H1 (cell line): ENCODE measurements at regions not wholly inside any gene's neighbourhood (a gene's known extent, or its start where the extent isn't known, plus 50 kb on each side); places are given as distances from the start of the nearest gene placed in this dataset.

Experiments
- CTCF ChIA-PET: fragments of 300-600 bp; sonication (Branson Sonifier 250); formaldehyde crosslinking; loops from one replicate; lab custom pipeline; 2021; ENCODE audit not compliant: partially characterized antibody; lab: Charles Lee
- POLR2A ChIA-PET: fragments of 300-600 bp; sonication (Branson Sonifier 250); formaldehyde crosslinking; loops from one replicate; lab custom pipeline; 2021; ENCODE audit warnings: inconsistent platforms; ENCODE audit not compliant: partially characterized antibody; lab: Charles Lee
- DNase-seq, 2 experiments: peaks; one replicate each; pipeline versions ENCODE4 v3.0.0 to v3.0.0-alpha.2; 2010 to 2022; ENCODE audit warnings: low spot score in 2 of 2, low read depth in 1 of 2, mixed read lengths in 1 of 2
- FAIRE-seq: peaks from 2 replicates; lab custom pipeline; 2011; peaks lifted over from hg19 to GRCh38; lab: Jason Lieb, UNC
- H2AFZ ChIP-seq: 2 replicates; pipeline ENCODE4 v1.8.1; 2012; ENCODE audit warnings: low read length, inconsistent platforms
- H2AK5ac ChIP-seq: 2 replicates; pipeline ENCODE4 v1.6.1; 2013; ENCODE audit warnings: low read depth, low read length
- H2BK120ac ChIP-seq: replicated peaks from 2 replicates; pipeline ENCODE3; 2013; ENCODE audit warnings: low read depth, low read length, inconsistent platforms
- H2BK12ac ChIP-seq: 2 replicates; pipeline ENCODE4 v1.6.1; 2013; ENCODE audit warnings: low read depth, low read length
- H2BK15ac ChIP-seq: 2 replicates; pipeline ENCODE4 v1.6.1; 2013; ENCODE audit warnings: low read length
- H2BK20ac ChIP-seq: 2 replicates; pipeline ENCODE4 v1.6.1; 2013; ENCODE audit warnings: low read length
- H2BK5ac ChIP-seq: 2 replicates; pipeline ENCODE4 v1.6.1; 2013; ENCODE audit warnings: low read depth, low read length
- H3K14ac ChIP-seq: 2 replicates; pipeline ENCODE4 v1.6.1; 2013; ENCODE audit warnings: inconsistent platforms; ENCODE audit not compliant: insufficient read length
- H3K18ac ChIP-seq: 2 replicates; pipeline ENCODE4 v1.6.1; 2013; ENCODE audit warnings: low read length; ENCODE audit errors: extremely low read depth
- H3K23ac ChIP-seq: 2 replicates; pipeline ENCODE4 v1.6.1; 2013; ENCODE audit warnings: inconsistent platforms; ENCODE audit not compliant: insufficient read length
- H3K23me2 ChIP-seq: 2 replicates; pipeline ENCODE4 v1.6.1; 2013; ENCODE audit warnings: low read depth, low read length
- H3K27ac ChIP-seq: 2 replicates; pipeline ENCODE4 v1.6.1; 2011; ENCODE audit warnings: low read depth, low read length, inconsistent platforms
- H3K27me3 ChIP-seq, 4 experiments: replicated peaks in 1 of 4; 1 replicate in 1 of 4; 2 replicates in 3 of 4; pipeline versions ENCODE4 v1.6.1 to v1.8.1; 2011 to 2013; ENCODE audit warnings: low read length in 3 of 4, mild to moderate bottlenecking in 3 of 4, inconsistent platforms in 2 of 4, mixed read lengths in 2 of 4, moderate library complexity in 1 of 4; ENCODE audit not compliant: control insufficient read depth in 3 of 4, insufficient read depth in 3 of 4; ENCODE audit errors: extremely low read depth in 1 of 4
- H3K36me3 ChIP-seq, 4 experiments: 2 replicates each; pipeline versions ENCODE4 v1.6.1 to v1.8.1; 2011 to 2013; ENCODE audit warnings: mild to moderate bottlenecking in 4 of 4, low read length in 3 of 4, moderate library complexity in 2 of 4, control low read depth in 1 of 4, inconsistent platforms in 1 of 4; ENCODE audit not compliant: insufficient read depth in 4 of 4, control insufficient read depth in 2 of 4
- H3K4ac ChIP-seq: replicated peaks from 2 replicates; pipeline ENCODE3; 2013; ENCODE audit warnings: low read length, low read depth, mixed read lengths, inconsistent platforms; ENCODE audit not compliant: insufficient read length
- H3K4me1 ChIP-seq, 4 experiments: replicated peaks in 1 of 4; 1 replicate in 1 of 4; 2 replicates in 3 of 4; pipeline versions ENCODE4 v1.6.1 to v1.8.1; 2011 to 2013; ENCODE audit warnings: low read length in 3 of 4, inconsistent platforms in 2 of 4, mixed read lengths in 1 of 4; ENCODE audit not compliant: insufficient read depth in 4 of 4, control insufficient read depth in 3 of 4
- H3K4me2 ChIP-seq, 2 experiments: 2 replicates each; pipeline versions ENCODE4 v1.6.1 to v1.8.1; 2011 to 2013; ENCODE audit warnings: low read depth in 2 of 2, low read length in 2 of 2, control low read depth in 1 of 2, inconsistent platforms in 1 of 2, mild to moderate bottlenecking in 1 of 2; ENCODE audit not compliant: insufficient read depth in 1 of 2
- H3K4me3 ChIP-seq, 4 experiments: fragments of 200-600, 300-600 bp in 1 of 4; sonication (generic), shearing (Covaris generic), sonication (Bioruptor Twin) in 1 of 4; 2 replicates each; pipeline versions ENCODE4 v1.5.1 to v1.8.1; 2011 to 2016; ENCODE audit warnings: low read length in 4 of 4, low read depth in 3 of 4, control low read depth in 2 of 4, inconsistent platforms in 2 of 4, mild to moderate bottlenecking in 2 of 4, mixed read lengths in 1 of 4, moderate library complexity in 1 of 4; ENCODE audit not compliant: insufficient read depth in 2 of 4; ENCODE audit errors: extremely low read depth in 1 of 4
- H3K56ac ChIP-seq: replicated peaks from 2 replicates; pipeline ENCODE3; 2013; ENCODE audit warnings: low read depth, mild to moderate bottlenecking, mixed read lengths, low read length, inconsistent platforms; ENCODE audit not compliant: insufficient read length
- H3K79me1 ChIP-seq: 2 replicates; pipeline ENCODE4 v1.6.1; 2013; ENCODE audit warnings: low read depth, low read length, control low read depth
- H3K79me2 ChIP-seq, 2 experiments: 2 replicates each; pipeline versions ENCODE4 v1.6.1 to v1.8.1; 2012 to 2013; ENCODE audit warnings: low read length in 2 of 2, mild to moderate bottlenecking in 2 of 2, inconsistent platforms in 1 of 2; ENCODE audit not compliant: insufficient read depth in 2 of 2, control insufficient read depth in 1 of 2
- H3K9ac ChIP-seq, 4 experiments: replicated peaks in 1 of 4; 1 replicate in 1 of 4; 2 replicates in 3 of 4; pipeline versions ENCODE4 v1.6.1 to v1.8.1; 2011 to 2013; ENCODE audit warnings: low read depth in 3 of 4, low read length in 3 of 4, control low read depth in 2 of 4, mild to moderate bottlenecking in 2 of 4, moderate library complexity in 2 of 4, inconsistent platforms in 1 of 4; ENCODE audit errors: extremely low read depth in 1 of 4
- H3K9me3 ChIP-seq, 2 experiments: 2 replicates each; pipeline versions ENCODE4 v1.6.1 to v1.8.1; 2012 to 2013; ENCODE audit warnings: mild to moderate bottlenecking in 2 of 2, moderate library complexity in 2 of 2, control low read depth in 1 of 2, inconsistent platforms in 1 of 2, low read depth in 1 of 2, low read length in 1 of 2, mixed read lengths in 1 of 2; ENCODE audit not compliant: insufficient read depth in 2 of 2
- H4K20me1 ChIP-seq, 2 experiments: replicated peaks in 1 of 2; 2 replicates each; pipeline versions ENCODE3 to v1.8.1; 2011 to 2013; ENCODE audit warnings: inconsistent platforms in 2 of 2, low read length in 2 of 2, mild to moderate bottlenecking in 1 of 2; ENCODE audit not compliant: insufficient read depth in 2 of 2, control insufficient read depth in 1 of 2
- H4K5ac ChIP-seq: 2 replicates; pipeline ENCODE4 v1.6.1; 2013; ENCODE audit warnings: low read length, low read depth, mixed read lengths, inconsistent platforms; ENCODE audit not compliant: insufficient read length
- H4K8ac ChIP-seq: 2 replicates; pipeline ENCODE4 v1.8.0; 2013; ENCODE audit warnings: mild to moderate bottlenecking, moderate library complexity, low read length, inconsistent platforms; ENCODE audit not compliant: insufficient read depth; ENCODE audit errors: extremely low read depth
- H4K91ac ChIP-seq: replicated peaks from 2 replicates; pipeline ENCODE3; 2013; ENCODE audit warnings: low read length, mixed read lengths, inconsistent platforms; ENCODE audit not compliant: insufficient read length
- CTBP2 ChIP-seq: IDR thresholded peaks from 2 replicates; pipeline ENCODE4 v1.7.0; 2011; ENCODE audit warnings: borderline replicate concordance, mild to moderate bottlenecking, moderate library complexity, mixed read lengths, low read length; ENCODE audit not compliant: insufficient read depth, insufficient read length
- EGR1 ChIP-seq: IDR thresholded peaks from 2 replicates; pipeline ENCODE4 v1.6.1; 2011; ENCODE audit warnings: low read depth, low read length, borderline replicate concordance
- NANOG ChIP-seq: IDR thresholded peaks from 2 replicates; pipeline ENCODE4 v1.6.1; 2011; ENCODE audit warnings: low read length, low read depth, mild to moderate bottlenecking, inconsistent platforms; ENCODE audit not compliant: insufficient read depth, poor library complexity, severe bottlenecking
- RNF2 ChIP-seq: fragments of 200-900, 300-1000 bp; sonication (generic); IDR thresholded peaks from 2 replicates; pipeline ENCODE4 v1.7.1; 2016; ENCODE audit warnings: borderline replicate concordance, low read depth, mild to moderate bottlenecking, antibody characterized with exemption, low read length; ENCODE audit not compliant: poor library complexity, severe bottlenecking; ENCODE audit errors: missing control alignments
- RXRA ChIP-seq: IDR thresholded peaks from 2 replicates; pipeline ENCODE4 v1.6.1; 2011; ENCODE audit warnings: low read depth, mild to moderate bottlenecking, low read length, moderate library complexity; ENCODE audit not compliant: insufficient read depth
- WGBS, 2 experiments: shearing (Covaris generic) in 1 of 2; methylation state at CpG; one replicate each; pipeline versions ENCODE4 v1.1.6 to v1.1.7; 2013 to 2015; ENCODE audit warnings: low lambda C conversion rate in 2 of 2, mixed read lengths in 2 of 2, inconsistent platforms in 1 of 2, low coverage in 1 of 2, missing lambda C conversion rate in 1 of 2; ENCODE audit not compliant: insufficient replicate concordance in 2 of 2, insufficient coverage in 1 of 2, insufficient read length in 1 of 2; ENCODE audit errors: extremely low coverage in 1 of 2, missing lambda C conversion rate in 1 of 2; 5-methylcytosine and 5-hydroxymethylcytosine counted together
- TF ChIP-seq, protein P1 (sequence below): IDR thresholded peaks from 2 replicates; pipeline ENCODE4 v1.6.1; 2012; ENCODE audit warnings: inconsistent platforms

DNA sequence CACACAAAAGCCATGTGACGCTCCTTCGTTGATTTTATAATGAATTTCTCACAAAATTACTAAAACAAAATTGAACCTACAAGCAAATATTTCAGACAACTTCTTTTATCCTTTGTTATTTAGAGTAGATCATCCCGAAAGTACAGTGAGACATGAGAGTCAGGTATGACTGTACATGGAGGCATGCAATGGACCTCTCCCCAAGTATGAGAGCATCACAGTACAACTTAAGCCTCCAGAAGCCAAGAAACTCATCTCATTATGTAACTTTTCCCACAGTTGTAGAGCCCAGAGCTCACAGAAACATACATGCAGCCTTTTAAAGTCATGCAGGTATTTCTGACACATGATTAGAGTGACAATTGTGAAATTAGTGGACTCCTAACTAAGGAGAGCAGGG is 167.7 kb downstream of the PAPSS1 start:
- Histone ChIP-seq H2BK5ac (no peak overlapping the region), H3K79me2 (no peaks in the 10 kb centered on the region), H2BK20ac (no peak overlapping the region), H3K23me2 (no peaks in the 10 kb centered on the region), H3K27ac (no peak overlapping the region), H2BK15ac (no peak overlapping the region), H2AK5ac (no peak overlapping the region), H3K56ac (no peak overlapping the region), H3K4me3 (no peak overlapping the region), H3K9ac (no peak overlapping the region), H3K27me3 (no peaks in the 10 kb centered on the region), H3K14ac (no peak overlapping the region), H3K18ac (no peak overlapping the region), H3K4ac (no peak overlapping the region), H3K4me2 (no peak overlapping the region), H4K20me1 (no peaks in the 10 kb centered on the region), H3K79me1 (no peaks in the 10 kb centered on the region), H3K36me3 (no peaks in the 10 kb centered on the region), H2BK120ac (no peak overlapping the region), H4K8ac (no peak overlapping the region), H2AFZ (no peak overlapping the region), H3K9me3 (no peaks in the 10 kb centered on the region; a peak in 1 of 4 replicates), H3K23ac (no peak overlapping the region), H4K5ac (no peak overlapping the region), H2BK12ac (no peak overlapping the region), H4K91ac (no peak overlapping the region), H3K4me1 (no peaks in the 10 kb centered on the region; a peak in 1 of 7 replicates)
- ChIA-PET CTCF (interaction anchor here (1.1 to 1.2 kb wide), 2 partner anchors 11 to 281 kb away, joined by 3 read pairs; no protein-coding TSS in a partner anchor), POLR2A (no interaction called here)
- DNase-seq (no peak), FAIRE-seq (no peak)
- 96% methylated on average over 3 of the region's 3 CpGs; no CpG with 5 or more reads in 1 of the 2 experiments for WGBS, 2 experiments
- TF ChIP-seq, protein P1, sequence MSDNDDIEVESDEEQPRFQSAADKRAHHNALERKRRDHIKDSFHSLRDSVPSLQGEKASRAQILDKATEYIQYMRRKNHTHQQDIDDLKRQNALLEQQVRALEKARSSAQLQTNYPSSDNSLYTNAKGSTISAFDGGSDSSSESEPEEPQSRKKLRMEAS, result no peak
- TF ChIP-seq NANOG (no peak), EGR1 (no peak), CTBP2 (no peak), RXRA (no peak), RNF2 (no peak)
